Activated T-cell treated with anti-CD3 and anti-CD28 coated beads, Interleukin-2, amount 50 U/mL, for 48 hours (primary cell): ENCODE measurements at regions not wholly inside any gene's neighbourhood (a gene's known extent, or its start where the extent isn't known, plus 50 kb on each side); places are given as distances from the start of the nearest gene placed in this dataset.

Experiments
- DNase-seq, 2 experiments: peaks; one replicate each; pipeline ENCODE4 v3.0.0-alpha.2; 2020

DNA sequence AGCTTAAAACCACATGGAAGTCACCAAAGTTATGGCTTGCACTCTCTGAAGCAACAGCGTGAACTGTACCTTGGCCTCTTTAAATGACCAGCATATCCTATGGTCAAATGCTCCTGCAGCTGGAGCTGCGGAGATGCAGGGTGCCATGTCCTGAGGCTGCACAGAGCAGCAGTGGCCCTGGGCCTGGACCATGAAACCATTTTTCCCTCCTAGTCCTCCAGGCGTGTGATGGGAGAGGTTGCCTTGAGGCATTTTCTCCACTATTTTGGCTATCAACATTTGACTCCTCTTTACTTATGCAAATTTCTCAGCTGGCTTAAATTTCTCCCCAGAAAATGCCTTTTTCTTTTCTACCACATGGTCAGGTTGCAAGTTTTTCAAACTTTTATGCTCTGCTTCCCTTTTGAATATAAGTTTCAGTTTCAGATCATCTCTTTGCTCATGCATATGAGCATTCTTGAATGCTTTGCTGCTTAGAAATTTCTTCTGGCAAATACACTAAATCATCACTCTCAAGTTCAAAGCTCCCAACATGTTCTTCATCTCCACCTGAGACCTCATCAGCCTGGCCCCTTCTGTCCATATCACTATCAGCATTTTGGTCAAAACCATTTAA, 82.9 kb upstream of the TMEFF2 start:
- no peak for DNase-seq

GRCh38 chr2:192275632-192276031, 80.9 kb upstream of the TMEFF2 start:
- DNase-seq, result no peak

DNA sequence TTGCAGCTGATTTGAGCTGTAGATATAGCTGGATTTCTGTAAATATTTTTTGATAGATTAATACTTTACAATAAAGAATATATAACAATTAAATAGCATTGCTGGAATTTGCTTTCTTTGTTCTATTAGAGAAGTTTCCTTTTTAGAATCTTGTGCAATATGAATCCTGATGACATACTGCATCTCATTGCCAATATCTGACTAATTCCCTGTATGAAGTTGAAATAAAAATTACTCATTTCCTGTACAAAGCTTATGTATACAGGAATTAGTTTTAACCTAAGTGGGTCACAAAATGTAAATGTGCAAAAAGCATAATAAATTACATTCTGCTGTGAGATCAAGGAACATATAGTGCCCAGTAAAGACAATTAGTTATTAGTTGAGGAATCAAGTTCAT, 72.8 kb upstream of the TMEFF2 start:
- DNase-seq, result no peak

GRCh38 chr2:192265751-192266150, 71.0 kb upstream of the TMEFF2 start:
- no peak for DNase-seq

DNA sequence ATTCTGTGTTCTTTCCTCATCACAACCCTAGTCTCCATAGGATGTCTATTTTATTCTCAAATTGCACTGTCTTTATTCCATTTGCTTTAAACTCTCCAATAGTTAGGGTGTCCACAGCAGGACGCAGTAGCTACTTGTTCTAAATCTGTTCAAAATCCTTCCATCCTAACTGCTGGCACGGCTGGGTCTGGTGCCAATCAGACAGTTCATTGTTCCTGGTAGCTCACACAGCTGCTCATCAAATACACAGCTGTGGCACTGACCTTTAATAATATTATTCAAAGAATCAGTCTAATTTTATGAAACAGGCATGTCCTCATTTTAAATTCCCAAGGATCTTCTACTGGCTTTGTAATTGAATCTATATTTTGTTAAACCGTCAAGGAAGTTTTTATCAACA, 59.7 kb upstream of the TMEFF2 start:
- DNase-seq, result no peak

- DNase-seq, result no peak
These were observed 59.0 kb upstream of the TMEFF2 start for GRCh38 chr2:192253692-192254091.

DNA sequence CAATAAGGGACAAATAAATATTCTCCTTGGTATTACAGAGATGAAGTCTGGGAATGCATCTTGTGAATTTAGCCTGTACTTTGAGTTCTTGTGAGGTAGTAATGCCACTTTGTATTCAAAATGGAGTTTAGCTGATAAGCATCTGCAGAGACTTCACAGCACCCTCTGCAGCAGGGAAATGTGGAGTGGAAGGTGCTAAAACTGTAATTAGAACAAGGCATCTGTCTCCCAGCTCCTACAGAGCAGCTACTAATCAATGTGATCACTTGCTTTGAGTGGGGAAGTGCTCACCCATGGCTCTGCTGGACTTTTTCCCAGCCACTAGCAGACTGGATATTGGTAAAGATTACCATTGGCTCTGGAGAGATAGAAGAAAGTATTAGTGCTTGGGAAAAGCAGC, 56.2 kb upstream of the TMEFF2 start:
- no peak for DNase-seq

- DNase-seq, result no peak
These were observed 52.7 kb upstream of the TMEFF2 start for GRCh38 chr2:192247456-192247855.

DNA sequence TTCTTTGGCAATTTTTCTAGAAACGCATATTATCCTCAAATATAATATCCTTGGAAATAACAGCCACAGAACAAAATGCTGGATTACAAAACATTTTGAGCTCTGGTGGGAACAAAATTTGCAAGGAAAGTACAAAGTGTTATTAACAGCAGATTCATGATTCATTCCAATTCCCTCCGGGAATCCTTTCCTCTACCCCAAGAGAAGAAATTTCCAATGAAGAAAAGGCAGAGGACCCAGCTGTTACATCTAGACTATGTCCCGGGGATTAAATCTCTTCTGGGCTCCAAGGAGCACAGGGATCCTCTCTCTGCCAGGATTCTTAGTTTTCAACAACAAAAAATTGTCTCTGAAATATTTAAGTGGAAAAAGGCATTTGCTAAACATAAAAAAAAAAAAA, 51.6 kb upstream of the TMEFF2 start:
- no peak for DNase-seq

DNA sequence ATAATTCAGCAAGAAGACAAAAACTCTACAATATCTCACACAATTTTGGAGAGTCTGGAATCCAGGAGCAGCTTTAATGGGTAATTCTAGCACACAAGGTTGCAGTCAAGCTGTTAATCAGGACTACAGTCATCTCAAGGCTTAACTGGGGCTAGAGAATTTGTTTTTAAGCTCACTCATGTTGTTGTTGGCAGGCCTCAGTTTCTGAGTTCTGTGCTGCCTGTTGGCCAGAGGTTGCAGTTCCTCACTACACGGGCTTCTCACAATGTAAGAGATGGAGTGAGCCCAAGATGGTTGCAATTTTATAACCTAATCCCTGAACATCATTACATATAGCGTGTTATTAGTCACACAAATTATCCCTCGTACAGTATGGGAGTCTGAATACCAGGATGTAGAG, 50.6 kb upstream of the TMEFF2 start:
- DNase-seq, result no peak
